ENCODE measurements at regions not wholly inside any gene's neighbourhood (a gene's known extent, or its start where the extent isn't known, plus 50 kb on each side); places are given as distances from the start of the nearest gene placed in this dataset.

GRCh38 chr9:12266758-12267157 lies 426.4 kb upstream of the TYRP1 start:
- in situ Hi-C loops (cut with HindIII; ENCODE audit: low sequenced_read_pairs) = no loop called here
- no peak overlapping the region for H3K4me3 ChIP-seq (ENCODE audit: low read depth, low read length)
- DNase-seq (ENCODE audit: low read depth, low spot score) = no peak
- TF ChIP-seq, protein P1, sequence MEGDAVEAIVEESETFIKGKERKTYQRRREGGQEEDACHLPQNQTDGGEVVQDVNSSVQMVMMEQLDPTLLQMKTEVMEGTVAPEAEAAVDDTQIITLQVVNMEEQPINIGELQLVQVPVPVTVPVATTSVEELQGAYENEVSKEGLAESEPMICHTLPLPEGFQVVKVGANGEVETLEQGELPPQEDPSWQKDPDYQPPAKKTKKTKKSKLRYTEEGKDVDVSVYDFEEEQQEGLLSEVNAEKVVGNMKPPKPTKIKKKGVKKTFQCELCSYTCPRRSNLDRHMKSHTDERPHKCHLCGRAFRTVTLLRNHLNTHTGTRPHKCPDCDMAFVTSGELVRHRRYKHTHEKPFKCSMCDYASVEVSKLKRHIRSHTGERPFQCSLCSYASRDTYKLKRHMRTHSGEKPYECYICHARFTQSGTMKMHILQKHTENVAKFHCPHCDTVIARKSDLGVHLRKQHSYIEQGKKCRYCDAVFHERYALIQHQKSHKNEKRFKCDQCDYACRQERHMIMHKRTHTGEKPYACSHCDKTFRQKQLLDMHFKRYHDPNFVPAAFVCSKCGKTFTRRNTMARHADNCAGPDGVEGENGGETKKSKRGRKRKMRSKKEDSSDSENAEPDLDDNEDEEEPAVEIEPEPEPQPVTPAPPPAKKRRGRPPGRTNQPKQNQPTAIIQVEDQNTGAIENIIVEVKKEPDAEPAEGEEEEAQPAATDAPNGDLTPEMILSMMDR (IDR thresholded peaks at IDR 0.05; ENCODE audit: low read depth, low read length) = no peak

DNA sequence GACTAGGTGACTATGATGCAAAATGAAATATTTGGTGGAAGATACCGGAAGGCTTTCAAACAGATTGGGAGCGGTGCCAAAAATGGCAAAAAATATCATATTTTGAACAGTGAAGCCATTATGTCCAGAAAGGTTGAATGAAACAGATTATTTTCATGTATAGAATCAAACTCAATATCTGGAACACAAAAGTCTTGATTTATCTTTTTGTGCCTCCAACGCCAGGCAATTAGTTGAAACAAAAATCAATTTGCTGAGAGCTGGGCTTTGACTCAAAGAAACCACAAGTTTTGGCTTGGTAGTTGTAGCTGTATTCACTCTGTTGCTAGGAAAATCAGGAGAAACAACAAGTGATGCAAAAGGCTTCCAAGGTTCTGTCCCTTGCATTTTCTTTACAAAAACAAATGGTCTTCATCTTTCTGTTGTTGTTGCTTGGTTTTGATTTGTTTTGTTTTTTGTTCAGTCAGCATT lies 421.7 kb upstream of the TYRP1 start:
- H3K4me3 ChIP-seq (ENCODE audit: low read depth, low read length) = no peak overlapping the region
- DNase-seq (ENCODE audit: low read depth, low spot score) = no peak
- in situ Hi-C loops (cut with HindIII; ENCODE audit: low sequenced_read_pairs) = no loop called here
- TF ChIP-seq, protein P1 (IDR thresholded peaks at IDR 0.05; ENCODE audit: low read depth, low read length) = no peak

- TF ChIP-seq, protein P1 (IDR thresholded peaks at IDR 0.05; ENCODE audit: low read depth, low read length) = no peak
- no peak overlapping the region for H3K4me3 ChIP-seq (ENCODE audit: low read depth, low read length)
- in situ Hi-C loops (cut with HindIII; ENCODE audit: low sequenced_read_pairs) = no loop called here
- no peak for DNase-seq (ENCODE audit: low read depth, low spot score)
Observed at GRCh38 chr9:12272471-12273120, 420.6 kb upstream of the TYRP1 start.

GRCh38 chr9:12274577-12274976 lies 418.6 kb upstream of the TYRP1 start:
- in situ Hi-C loops (cut with HindIII; ENCODE audit: low sequenced_read_pairs) = no loop called here
- no peak overlapping the region for H3K4me3 ChIP-seq (ENCODE audit: low read depth, low read length)
- TF ChIP-seq, protein P1 (IDR thresholded peaks at IDR 0.05; ENCODE audit: low read depth, low read length) = no peak
- no peak for DNase-seq (ENCODE audit: low read depth, low spot score)

DNA sequence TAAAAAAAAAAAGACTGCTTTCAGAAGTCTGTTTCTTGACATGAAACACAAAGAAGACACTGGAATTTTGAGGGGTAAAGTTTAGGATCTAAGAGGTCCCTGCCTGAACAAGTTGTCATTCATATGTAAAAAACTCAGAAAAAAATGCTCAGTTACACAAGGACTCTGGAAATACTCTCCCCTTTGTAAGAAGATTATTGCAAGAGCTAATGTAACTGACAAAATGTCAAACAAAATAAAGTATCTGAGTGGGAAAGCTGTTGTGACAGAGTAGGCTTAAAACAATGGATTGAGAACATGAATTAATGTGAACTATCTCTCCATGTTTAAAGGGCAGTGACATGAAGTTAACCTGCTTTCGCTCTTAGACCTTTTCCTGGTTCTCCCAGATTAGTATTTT lies 416.7 kb upstream of the TYRP1 start:
- H3K4me3 ChIP-seq (ENCODE audit: low read depth, low read length) = no peak overlapping the region
- TF ChIP-seq, protein P1 (IDR thresholded peaks at IDR 0.05; ENCODE audit: low read depth, low read length) = no peak
- in situ Hi-C loops (cut with HindIII; ENCODE audit: low sequenced_read_pairs) = no loop called here
- no peak for DNase-seq (ENCODE audit: low read depth, low spot score)

DNA sequence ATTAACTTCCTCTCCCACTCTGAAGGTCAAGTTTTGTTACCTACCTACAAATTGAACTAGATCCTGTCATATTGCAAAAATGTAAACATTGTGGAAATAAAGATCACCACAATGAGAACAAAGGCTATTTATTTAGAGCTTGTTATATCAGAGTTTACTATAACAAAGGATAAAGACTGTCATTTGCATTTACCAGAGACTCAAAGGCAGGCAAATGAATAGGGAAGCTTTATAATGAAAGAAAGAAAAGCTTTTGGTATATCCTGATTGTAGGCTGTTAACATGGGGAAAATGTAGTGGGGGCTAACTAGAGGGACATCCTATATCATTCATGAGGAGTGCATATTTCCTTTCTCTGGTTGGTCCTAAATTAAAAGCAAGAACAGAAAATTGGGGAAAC lies 403.5 kb upstream of the TYRP1 start:
- in situ Hi-C loops (cut with HindIII; ENCODE audit: low sequenced_read_pairs) = no loop called here
- H3K4me3 ChIP-seq (ENCODE audit: low read depth, low read length) = no peak overlapping the region
- no peak for DNase-seq (ENCODE audit: low read depth, low spot score)
- TF ChIP-seq, protein P1 (IDR thresholded peaks at IDR 0.05; ENCODE audit: low read depth, low read length) = no peak

Data from astrocyte of the spinal cord (primary cell).